HUDEP-2 (cell line): ENCODE measurements at regions not wholly inside any gene's neighbourhood (a gene's known extent, or its start where the extent isn't known, plus 50 kb on each side); places are given as distances from the start of the nearest gene placed in this dataset.

Experiments used
- DNase-seq, 76 experiments: peaks; one replicate each; lab custom pipeline; 2025; ENCODE audit not compliant: unreplicated experiment in 76 of 76; lab: John Stamatoyannopoulos, UW

DNA sequence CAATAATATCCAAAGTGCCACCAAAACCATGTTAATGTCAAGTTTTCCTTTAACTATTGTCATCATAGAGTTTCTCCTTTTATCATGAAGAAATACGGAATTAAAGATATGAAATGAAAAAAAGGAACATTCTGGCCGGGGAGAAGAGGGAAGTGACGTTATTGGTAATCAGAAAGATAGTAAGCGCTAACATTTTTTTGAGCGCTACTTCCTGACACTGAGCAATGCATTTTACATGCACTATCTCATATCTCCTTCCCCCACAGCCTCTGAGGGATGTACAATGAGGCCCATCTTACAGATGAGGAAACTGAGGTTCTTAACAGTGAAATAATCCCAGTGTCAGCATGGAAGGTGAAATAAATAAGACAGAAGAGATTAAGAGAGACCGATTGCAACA is 410.9 kb downstream of the SOX9 start:
- no peak for DNase-seq

- DNase-seq: no peak
These were observed 413.4 kb downstream of the SOX9 start for GRCh38 chr17:72534265-72534664.

DNA sequence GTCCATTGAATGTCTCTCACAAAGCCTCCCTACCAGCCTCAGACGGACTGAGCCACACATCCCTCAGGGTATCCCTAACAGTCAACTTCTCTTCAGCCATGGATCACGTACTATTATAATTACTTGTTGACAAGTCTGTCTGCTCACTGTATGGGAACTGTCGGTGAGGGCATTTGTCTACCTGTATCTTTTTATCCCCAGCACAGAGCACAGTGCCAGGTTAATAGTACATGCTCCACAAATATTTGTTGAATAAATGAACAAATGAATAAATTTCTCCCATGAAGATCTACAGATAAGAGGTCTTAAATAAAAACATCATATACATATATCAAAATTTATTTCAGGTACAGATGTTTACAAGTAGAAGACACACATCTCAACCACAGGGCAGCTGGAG is 414.0 kb downstream of the SOX9 start:
- no peak for DNase-seq

GRCh38 chr17:72535346-72535745 is 414.5 kb downstream of the SOX9 start:
- DNase-seq: no peak

GRCh38 chr17:72535779-72536178 is 415.0 kb downstream of the SOX9 start:
- DNase-seq: no peak

DNA sequence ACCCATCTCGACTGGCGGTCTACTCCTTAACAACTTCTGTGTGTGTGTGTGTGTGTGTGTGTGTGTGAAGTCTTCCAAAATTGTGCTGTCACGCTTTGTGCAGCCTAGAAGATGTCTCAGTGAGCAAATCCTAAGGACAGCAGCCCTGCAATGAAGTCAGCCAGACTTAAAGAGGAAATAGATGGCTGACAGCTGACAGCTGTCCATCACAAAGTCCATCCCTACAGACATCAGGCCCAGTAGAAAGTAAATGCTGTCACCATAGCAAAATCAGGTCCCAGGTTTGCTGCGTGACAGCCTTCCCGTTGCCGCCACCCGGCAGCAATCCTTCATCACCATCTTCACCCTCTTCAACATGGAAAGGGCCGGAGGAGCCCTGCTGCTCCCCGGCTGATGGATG is 416.0 kb downstream of the SOX9 start:
- no peak for DNase-seq

DNA sequence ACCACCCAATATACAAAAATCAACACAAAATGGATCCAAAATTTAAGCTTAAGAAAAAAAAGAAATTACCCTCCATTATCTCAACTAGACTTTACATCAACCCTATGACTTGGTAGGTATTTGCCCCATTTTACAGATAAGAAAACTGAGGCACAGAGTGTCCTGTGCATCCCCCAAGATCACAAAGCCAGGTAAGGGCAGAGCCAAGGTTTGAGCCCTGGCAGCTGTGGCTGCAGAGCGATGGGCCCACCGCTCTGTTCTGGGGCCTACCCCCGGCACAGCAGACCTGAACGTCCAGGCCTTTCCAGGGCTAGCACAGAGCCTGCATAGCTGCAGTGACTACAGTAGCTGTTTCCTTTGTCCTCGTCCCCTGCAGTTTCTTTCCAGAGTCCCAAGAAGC is 417.6 kb downstream of the SOX9 start:
- no peak for DNase-seq

- DNase-seq: no peak
These were observed 418.1 kb downstream of the SOX9 start for GRCh38 chr17:72538901-72539352.

- peak in 49 of 76 experiments; percentile 1 to 72 (median 33) for DNase-seq
These were observed 419.4 kb downstream of the SOX9 start for GRCh38 chr17:72539981-72540897.

- no peak for DNase-seq
These were observed 421.5 kb downstream of the SOX9 start for GRCh38 chr17:72542317-72542716.

GRCh38 chr17:72545766-72546165 is 424.9 kb downstream of the SOX9 start:
- DNase-seq: no peak

DNA sequence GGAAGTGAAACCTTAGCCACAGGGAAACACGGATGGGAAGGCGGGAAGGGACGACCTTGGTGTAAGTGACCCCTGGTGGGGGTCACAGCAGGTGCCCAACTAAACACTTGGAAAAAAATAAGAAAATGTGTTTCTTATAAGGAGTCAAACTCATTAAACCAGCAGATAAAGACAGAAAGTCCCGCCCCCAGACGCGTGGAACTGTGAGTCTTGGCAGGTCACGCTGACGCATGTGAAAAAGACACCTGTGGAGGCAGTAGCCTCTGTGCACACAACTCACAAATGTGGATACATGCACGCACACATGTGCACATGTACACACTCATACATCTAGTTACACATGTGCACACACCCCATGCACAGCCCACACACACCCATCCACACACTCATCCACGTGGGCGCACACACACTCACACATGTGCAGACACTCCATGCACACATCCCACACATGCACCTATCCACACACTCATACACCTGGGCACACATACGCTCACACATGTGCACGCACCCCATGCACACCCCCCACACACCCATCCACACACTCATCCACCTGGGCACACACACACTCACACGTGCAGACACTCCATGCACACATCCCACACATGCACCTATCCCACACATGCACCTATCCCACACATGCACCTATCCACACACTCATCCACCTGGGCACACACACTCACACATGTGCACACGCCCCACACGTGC is 432.4 kb downstream of the SOX9 start:
- DNase-seq: no peak

DNA sequence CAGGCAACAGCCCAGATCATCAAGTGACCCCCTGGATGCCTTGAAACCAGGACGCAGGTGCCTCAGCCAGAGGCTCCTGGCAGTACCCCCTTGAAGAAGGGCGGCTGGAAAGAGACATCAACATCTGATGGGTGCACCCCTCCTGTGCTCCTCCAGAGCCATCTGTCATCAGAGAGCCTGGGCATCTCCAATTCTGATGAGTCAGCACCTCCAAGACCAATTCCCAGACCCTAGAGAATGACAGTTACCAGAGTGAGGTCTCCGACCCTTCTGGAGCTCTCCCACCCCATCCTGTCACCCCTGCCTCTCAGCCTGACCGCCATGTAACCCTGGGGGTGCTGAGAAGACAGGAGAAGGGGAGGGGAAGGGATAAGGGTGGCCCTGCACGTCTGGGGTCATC is 433.7 kb downstream of the SOX9 start:
- no peak for DNase-seq

- no peak for DNase-seq
These were observed 434.2 kb downstream of the SOX9 start for GRCh38 chr17:72555052-72555451.

DNA sequence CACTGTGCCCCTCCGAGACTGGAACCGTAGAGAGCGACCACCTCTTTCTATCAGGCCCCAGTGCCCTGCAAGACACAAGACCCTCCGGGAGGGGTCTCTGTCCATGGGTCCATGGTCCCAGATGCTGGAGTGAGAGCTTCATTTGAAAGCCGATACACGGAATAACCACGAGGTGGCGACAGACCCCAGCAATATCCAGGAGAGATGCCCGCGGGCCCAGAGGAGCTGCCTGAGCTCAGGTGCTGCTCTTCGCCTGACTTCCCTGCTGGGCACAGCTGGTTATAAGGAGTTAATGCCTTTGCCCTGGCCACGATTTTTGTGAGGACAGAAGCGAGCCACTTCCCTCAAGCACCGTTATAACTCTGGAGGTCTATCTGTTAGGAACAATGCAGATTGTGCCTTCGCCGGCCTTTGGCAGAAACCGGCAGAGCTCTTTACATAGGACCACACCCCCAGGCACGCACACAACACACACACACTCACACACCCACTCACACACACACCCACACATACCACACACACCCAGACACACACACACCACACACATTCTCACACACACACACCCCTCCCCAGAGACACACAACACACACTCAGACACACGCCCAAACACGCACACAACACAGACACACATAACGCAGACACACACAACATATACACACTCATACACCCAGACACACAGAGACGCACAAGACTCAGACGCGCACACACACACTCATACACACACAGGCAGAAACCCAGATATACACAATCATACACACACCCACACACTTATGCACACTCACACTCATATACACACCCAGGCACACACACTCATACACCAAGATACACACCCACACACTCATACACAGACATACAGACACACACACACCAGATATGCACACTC is 436.4 kb downstream of the SOX9 start:
- peak in 48 of 76 experiments; percentile 2 to 65 (median 26) for DNase-seq

DNA sequence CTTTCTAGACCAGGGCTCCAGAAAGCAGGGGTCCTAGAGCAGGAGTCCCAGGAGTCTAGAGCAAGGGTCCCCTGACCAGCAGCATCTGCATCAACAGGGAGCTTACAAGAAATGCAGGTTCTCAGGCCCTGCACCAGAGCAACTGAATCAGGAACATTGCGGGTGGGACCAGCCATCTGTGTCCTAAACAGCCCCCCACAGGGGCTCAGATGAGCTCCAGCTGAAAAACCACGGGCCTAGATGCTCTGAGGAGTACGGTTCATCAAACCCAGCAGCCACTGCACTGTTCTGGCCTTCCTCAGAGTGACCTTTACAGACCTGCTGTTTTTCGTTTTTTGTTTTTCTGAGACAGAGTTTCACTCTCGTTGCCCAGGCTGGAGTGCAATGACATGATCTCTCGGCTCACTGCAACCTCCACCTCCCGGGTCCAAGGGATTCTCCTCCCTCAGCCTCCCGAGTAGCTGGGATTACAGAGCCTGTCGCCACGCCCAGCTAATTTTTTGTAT is 438.2 kb downstream of the SOX9 start:
- DNase-seq: no peak

DNA sequence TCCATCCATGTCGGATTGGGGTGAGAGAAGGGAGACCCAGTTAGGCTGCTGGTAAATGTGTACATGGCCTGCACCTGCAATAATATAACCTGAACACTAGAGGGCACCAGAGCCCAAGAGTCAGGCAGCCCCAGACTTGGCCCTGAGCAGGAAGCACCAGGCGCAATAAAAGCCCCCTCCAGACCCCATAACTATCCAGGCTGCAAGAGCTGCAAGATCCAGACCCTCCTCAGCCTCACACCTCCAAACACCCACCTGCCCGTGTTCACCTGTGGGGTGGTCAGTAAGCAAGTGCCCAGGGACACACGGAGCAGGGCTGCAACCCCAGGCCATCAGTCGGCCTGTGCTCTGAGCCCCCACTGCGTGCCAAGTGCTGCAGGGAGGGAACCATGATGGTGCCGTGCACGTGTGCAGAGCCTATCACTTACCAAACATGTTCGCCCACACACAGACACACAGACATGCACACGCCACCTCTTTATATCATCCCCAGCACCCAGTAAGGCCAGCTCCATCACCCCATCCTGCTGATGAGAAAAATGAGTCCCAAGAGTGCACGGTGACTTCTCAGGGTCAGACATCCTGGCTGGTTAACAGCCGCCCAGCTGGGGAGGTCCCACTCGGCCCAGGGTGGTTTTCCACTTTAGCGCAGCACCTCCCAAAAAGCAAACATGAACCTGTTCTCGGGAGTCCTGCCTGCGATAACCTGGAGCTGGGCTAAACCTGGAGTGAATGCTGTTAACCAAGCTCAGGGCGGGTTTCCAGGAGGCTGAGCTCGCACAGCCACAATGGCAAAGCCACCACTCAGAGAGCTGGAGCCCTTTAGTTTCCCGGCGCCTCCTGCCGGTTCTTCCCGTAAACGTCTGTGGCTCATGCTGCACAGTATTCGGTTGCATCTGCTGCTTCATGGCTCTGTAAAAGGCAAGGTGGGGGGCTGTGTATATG is 439.8 kb downstream of the SOX9 start:
- DNase-seq: peak in 33 of 76 experiments; percentile 1 to 56 (median 10)

DNA sequence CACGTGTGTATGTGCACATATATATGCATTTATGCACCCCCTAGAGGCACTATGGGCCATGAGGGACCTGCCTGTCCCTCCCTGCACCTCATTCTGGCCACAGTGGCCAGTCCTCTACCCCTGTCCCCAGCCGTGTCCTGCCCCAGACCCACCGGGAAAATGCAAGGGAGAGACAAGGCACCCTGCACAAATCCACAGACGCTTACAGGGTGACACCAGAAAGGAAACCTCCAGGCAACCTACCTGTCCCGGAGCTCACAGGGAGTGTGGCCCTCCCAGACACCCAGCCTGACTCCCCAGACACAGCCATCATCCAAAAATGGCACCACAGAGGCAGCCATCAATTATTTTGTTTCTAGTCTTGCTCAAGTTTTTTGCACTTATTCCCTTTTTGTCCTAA is 440.4 kb downstream of the SOX9 start:
- DNase-seq: no peak

- DNase-seq: no peak
These were observed 440.9 kb downstream of the SOX9 start for GRCh38 chr17:72561680-72562079.
